BLaER1 (cell line): ENCODE measurements at regions not wholly inside any gene's neighbourhood (a gene's known extent, or its start where the extent isn't known, plus 50 kb on each side); places are given as distances from the start of the nearest gene placed in this dataset.
"Not testable (repeated sequence)": the region's sequence is repeated elsewhere in the genome, so short reads cannot be mapped to it uniquely, and the experiment has no call there.

Source experiments
- H3K27ac ChIP-seq: shearing (Covaris generic); formaldehyde crosslinking; 2 replicates; pipeline ENCODE4 v1.8.1; 2022
- H3K27me3 ChIP-seq: shearing (Covaris generic); formaldehyde crosslinking; 2 replicates; pipeline ENCODE4 v1.8.1; 2022
- H3K36me3 ChIP-seq: shearing (Covaris generic); formaldehyde crosslinking; 2 replicates; pipeline ENCODE4 v1.8.1; 2022
- H3K4me1 ChIP-seq: shearing (Covaris generic); formaldehyde crosslinking; 2 replicates; pipeline ENCODE4 v1.8.1; 2022
- H3K4me2 ChIP-seq: shearing (Covaris generic); formaldehyde crosslinking; 2 replicates; pipeline ENCODE4 v1.8.1; 2022
- H3K4me3 ChIP-seq: shearing (Covaris generic); formaldehyde crosslinking; 2 replicates; pipeline ENCODE4 v1.8.1; 2022
- H3K9ac ChIP-seq: shearing (Covaris generic); formaldehyde crosslinking; 2 replicates; pipeline ENCODE4 v1.8.1; 2022
- H3K9me3 ChIP-seq: shearing (Covaris generic); formaldehyde crosslinking; 2 replicates; pipeline ENCODE4 v1.8.1; 2022
- H4K20me1 ChIP-seq: shearing (Covaris generic); formaldehyde crosslinking; 2 replicates; pipeline ENCODE4 v1.8.1; 2022
- Cebpa-rat ChIP-seq: shearing (Covaris generic); IDR thresholded peaks from 2 replicates; pipeline ENCODE4 v1.8.1; 2022

GRCh38 chr17:77332981-77333685 lies 192.4 kb downstream of the SEC14L1 start:
- peaks cover 63% of the 10 kb centered on the region for H3K4me1 ChIP-seq
- peak overlapping the region; percentile 100 for H3K4me2 ChIP-seq

GRCh38 chr17:77337150-77337549 lies 196.4 kb downstream of the SEC14L1 start:
- H3K9ac ChIP-seq, result no peak overlapping the region
- no peak overlapping the region for H3K4me3 ChIP-seq
- no peak overlapping the region for H3K4me2 ChIP-seq
- no peaks in the 10 kb centered on the region for H3K36me3 ChIP-seq
- H3K27me3 ChIP-seq, result no peaks in the 10 kb centered on the region
- no peak for TF ChIP-seq Cebpa-rat
- no peaks in the 10 kb centered on the region for H4K20me1 ChIP-seq
- no peak overlapping the region for H3K27ac ChIP-seq
- peaks cover 60% of the 10 kb centered on the region for H3K4me1 ChIP-seq
- peaks cover 15% of the 10 kb centered on the region for H3K9me3 ChIP-seq

More at GRCh38 chr17:77332981-77333685, 192.4 kb downstream of the SEC14L1 start:
- no peak overlapping the region for H3K9ac ChIP-seq
- H3K4me3 ChIP-seq, result no peak overlapping the region
- H3K9me3 ChIP-seq, result peaks cover 15% of the 10 kb centered on the region
- TF ChIP-seq Cebpa-rat, result no peak
- H3K27ac ChIP-seq, result no peak overlapping the region
- H3K27me3 ChIP-seq, result no peaks in the 10 kb centered on the region
- H3K36me3 ChIP-seq, result no peaks in the 10 kb centered on the region
- H4K20me1 ChIP-seq, result 0 out of 2 replicates have a peak, but pooled peaks cover 5% of the 10 kb centered on the region

GRCh38 chr17:77341069-77341541 lies 200.3 kb downstream of the SEC14L1 start:
- no peaks in the 10 kb centered on the region for H4K20me1 ChIP-seq
- no peaks in the 10 kb centered on the region for H3K27me3 ChIP-seq
- no peak overlapping the region for H3K27ac ChIP-seq
- peak overlapping the region; percentile 85 for H3K4me2 ChIP-seq
- no peak for TF ChIP-seq Cebpa-rat
- H3K9ac ChIP-seq, result no peak overlapping the region
- no peak overlapping the region for H3K4me3 ChIP-seq
- H3K4me1 ChIP-seq, result peaks cover 77% of the 10 kb centered on the region
- H3K9me3 ChIP-seq, result peaks cover 24% of the 10 kb centered on the region
- no peaks in the 10 kb centered on the region for H3K36me3 ChIP-seq

- not testable (repeated sequence) for H3K36me3 ChIP-seq, H4K20me1 ChIP-seq, H3K27me3 ChIP-seq
- Histone ChIP-seq H3K4me1 (peaks cover 78% of the 10 kb centered on the region), H3K4me3 (0 out of 2 replicates have a peak overlapping the region, but pooled peaks have one; percentile 10), H3K27ac (peak overlapping the region; percentile 59), H3K9ac (peak overlapping the region; percentile 67; the same call in 1 of the 2 replicates), H3K4me2 (peak overlapping the region; percentile 85), H3K9me3 (peaks cover 14% of the 10 kb centered on the region; the same call in 1 of the 2 replicates)
Measured at GRCh38 chr17:77342656-77342990, 201.9 kb downstream of the SEC14L1 start.

GRCh38 chr17:77343031-77343800 lies 202.4 kb downstream of the SEC14L1 start:
- no peaks in the 10 kb centered on the region for H3K27me3 ChIP-seq
- H3K27ac ChIP-seq, result peak overlapping the region; percentile 59
- H3K36me3 ChIP-seq, result no peaks in the 10 kb centered on the region
- no peak for TF ChIP-seq Cebpa-rat
- H4K20me1 ChIP-seq, result no peaks in the 10 kb centered on the region
- no peak overlapping the region for H3K4me3 ChIP-seq
- H3K9ac ChIP-seq, result 0 out of 2 replicates have a peak overlapping the region, but pooled peaks have one; percentile 67
- peak overlapping the region; percentile 85 for H3K4me2 ChIP-seq
- peaks cover 9% of the 10 kb centered on the region; the same call in 1 of the 2 replicates for H3K9me3 ChIP-seq
- peaks cover 78% of the 10 kb centered on the region for H3K4me1 ChIP-seq

GRCh38 chr17:77344038-77344437 lies 203.3 kb downstream of the SEC14L1 start:
- TF ChIP-seq Cebpa-rat, result no peak
- Histone ChIP-seq H4K20me1 (no peaks in the 10 kb centered on the region), H3K9me3 (peaks cover 9% of the 10 kb centered on the region; the same call in 1 of the 2 replicates), H3K27me3 (no peaks in the 10 kb centered on the region), H3K4me2 (peak overlapping the region; percentile 85; the same call in 1 of the 2 replicates), H3K4me1 (peaks cover 70% of the 10 kb centered on the region), H3K4me3 (no peak overlapping the region), H3K27ac (no peak overlapping the region), H3K9ac (no peak overlapping the region), H3K36me3 (no peaks in the 10 kb centered on the region)

- TF ChIP-seq Cebpa-rat, result no peak
- Histone ChIP-seq H3K4me3 (no peak overlapping the region), H3K4me1 (peaks cover 58% of the 10 kb centered on the region), H3K27ac (peak overlapping the region; percentile 68), H3K36me3 (no peaks in the 10 kb centered on the region), H4K20me1 (no peaks in the 10 kb centered on the region), H3K27me3 (no peaks in the 10 kb centered on the region), H3K4me2 (peak overlapping the region; percentile 64), H3K9ac (no peak overlapping the region), H3K9me3 (peaks cover 9% of the 10 kb centered on the region; the same call in 1 of the 2 replicates)
Measured at GRCh38 chr17:77345260-77345910, 204.6 kb downstream of the SEC14L1 start.

- no peak overlapping the region for H3K27ac ChIP-seq
- no peaks in the 10 kb centered on the region for H3K27me3 ChIP-seq
- H3K4me1 ChIP-seq, result peaks cover 58% of the 10 kb centered on the region
- H3K9ac ChIP-seq, result no peak overlapping the region
- peaks cover 9% of the 10 kb centered on the region; the same call in 1 of the 2 replicates for H3K9me3 ChIP-seq
- H3K4me3 ChIP-seq, result no peak overlapping the region
- no peaks in the 10 kb centered on the region for H3K36me3 ChIP-seq
- no peak for TF ChIP-seq Cebpa-rat
- no peaks in the 10 kb centered on the region for H4K20me1 ChIP-seq
- H3K4me2 ChIP-seq, result no peak overlapping the region
Measured at GRCh38 chr17:77346765-77347164, 206.0 kb downstream of the SEC14L1 start.

GRCh38 chr17:77347544-77347943 lies 206.8 kb downstream of the SEC14L1 start:
- no peak overlapping the region for H3K9ac ChIP-seq
- H3K27me3 ChIP-seq, result no peaks in the 10 kb centered on the region
- no peaks in the 10 kb centered on the region for H3K36me3 ChIP-seq
- TF ChIP-seq Cebpa-rat, result no peak
- no peak overlapping the region for H3K4me2 ChIP-seq
- H4K20me1 ChIP-seq, result no peaks in the 10 kb centered on the region
- H3K4me3 ChIP-seq, result no peak overlapping the region
- peaks cover 50% of the 10 kb centered on the region for H3K4me1 ChIP-seq
- no peak overlapping the region for H3K27ac ChIP-seq
- H3K9me3 ChIP-seq, result peaks cover 9% of the 10 kb centered on the region; the same call in 1 of the 2 replicates
